Common myeloid progenitor, CD34-positive (primary cell): ENCODE measurements at regions not wholly inside any gene's neighbourhood (a gene's known extent, or its start where the extent isn't known, plus 50 kb on each side); places are given as distances from the start of the nearest gene placed in this dataset.
"Not testable (repeated sequence)": the region's sequence is repeated elsewhere in the genome, so short reads cannot be mapped to it uniquely, and the experiment has no call there.

Experiments
- CTCF ChIA-PET: fragments of 350-600 bp; sonication (Branson Sonifier 250); formaldehyde crosslinking; loops from one replicate; lab custom pipeline; 2021; ENCODE audit warnings: antibody characterized with exemption; lab: Charles Lee
- POLR2A ChIA-PET: fragments of 350-600 bp; sonication (Branson Sonifier 250); formaldehyde crosslinking; loops from one replicate; lab custom pipeline; 2021; ENCODE audit warnings: antibody characterized with exemption; lab: Charles Lee
- DNase-seq, 3 donors: peaks; one replicate each; pipeline versions ENCODE4 v3.0.0 to v3.0.0-alpha.2; 2013
- H3K27ac ChIP-seq, 2 experiments: 1 replicate in 1 of 2; 2 replicates in 1 of 2; pipeline ENCODE4 v1.7.0; 2013; ENCODE audit warnings: inconsistent platforms in 2 of 2, low read length in 2 of 2, mild to moderate bottlenecking in 2 of 2, low read depth in 1 of 2, moderate library complexity in 1 of 2; ENCODE audit not compliant: severe bottlenecking in 2 of 2, insufficient read depth in 1 of 2, poor library complexity in 1 of 2
- H3K27me3 ChIP-seq, 5 experiments: replicated peaks in 2 of 5; 1 replicate in 3 of 5; 2 replicates in 2 of 5; pipeline versions ENCODE4 v1.6.1 to v1.7.0; 2013; ENCODE audit warnings: low read length in 4 of 5, mild to moderate bottlenecking in 2 of 5, moderate library complexity in 2 of 5, inconsistent platforms in 1 of 5; ENCODE audit not compliant: insufficient read depth in 5 of 5, control insufficient read depth in 4 of 5
- H3K36me3 ChIP-seq, 4 experiments: 1 replicate in 2 of 4; 2 replicates in 2 of 4; pipeline versions ENCODE4 v1.6.1 to v1.7.0; 2013; ENCODE audit warnings: low read length in 3 of 4, control low read depth in 1 of 4, mild to moderate bottlenecking in 1 of 4; ENCODE audit not compliant: control insufficient read depth in 4 of 4, insufficient read depth in 4 of 4
- H3K4me1 ChIP-seq, 4 experiments: 1 replicate in 3 of 4; 2 replicates in 1 of 4; pipeline versions ENCODE4 v1.6.1 to v1.7.1; 2013; ENCODE audit warnings: low read length in 3 of 4, mild to moderate bottlenecking in 3 of 4, control low read depth in 1 of 4, inconsistent platforms in 1 of 4, moderate library complexity in 1 of 4; ENCODE audit not compliant: control insufficient read depth in 4 of 4, insufficient read depth in 4 of 4; ENCODE audit errors: control extremely low read depth in 1 of 4
- H3K4me3 ChIP-seq, 7 experiments: 1 replicate in 4 of 7; 2 replicates in 3 of 7; pipeline versions ENCODE4 v1.5.1 to v1.7.0; 2013; ENCODE audit warnings: mild to moderate bottlenecking in 7 of 7, low read length in 6 of 7, moderate library complexity in 6 of 7, inconsistent platforms in 2 of 7, low read depth in 2 of 7, control low read depth in 1 of 7; ENCODE audit not compliant: insufficient read depth in 4 of 7, control insufficient read depth in 1 of 7; ENCODE audit errors: extremely low read depth in 1 of 7
- H3K9me3 ChIP-seq, 5 experiments: 1 replicate in 4 of 5; 2 replicates in 1 of 5; pipeline versions ENCODE4 v1.6.1 to v1.7.1; 2013; ENCODE audit warnings: low read length in 4 of 5, mild to moderate bottlenecking in 2 of 5, inconsistent platforms in 1 of 5, low read depth in 1 of 5, moderate library complexity in 1 of 5; ENCODE audit not compliant: control insufficient read depth in 4 of 5, insufficient read depth in 2 of 5; ENCODE audit errors: control extremely low read depth in 1 of 5
- WGBS: methylation state at CpG from one replicate; pipeline ENCODE4 v1.1.5; 2013; ENCODE audit not compliant: insufficient coverage; 5-methylcytosine and 5-hydroxymethylcytosine counted together

GRCh38 chr1:95534985-95535384, 301.0 kb downstream of the RWDD3 start:
- H3K4me3 ChIP-seq = no peak overlapping the region
- WGBS = 91% methylated on average over 5 of the region's 5 CpGs

DNA sequence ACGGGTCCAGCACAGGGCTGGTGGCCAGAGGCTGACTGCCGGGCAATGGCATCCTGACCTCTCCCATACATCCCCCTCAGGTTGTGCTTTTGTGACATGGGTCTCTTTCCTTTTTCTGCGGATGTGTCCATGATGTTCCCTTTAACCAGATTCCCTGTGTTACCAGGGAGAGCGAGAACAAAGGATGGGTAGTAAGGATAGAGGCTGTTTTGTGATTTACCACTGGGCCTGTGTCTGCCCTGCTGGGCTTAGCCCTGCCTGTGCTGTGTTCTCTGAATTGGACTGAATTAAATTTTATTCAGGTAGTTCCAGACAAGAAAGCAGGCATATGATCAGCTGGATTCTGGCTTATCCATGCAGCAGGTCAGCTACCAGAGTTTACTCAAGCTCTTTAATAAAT, 301.6 kb downstream of the RWDD3 start:
- Histone ChIP-seq H3K27ac (no peak overlapping the region), H3K9me3 (peaks cover 0 to 3% (median 0%) of the 10 kb centered on the region in 5 experiments), H3K27me3 (no peaks in the 10 kb centered on the region), H3K4me1 (no peaks in the 10 kb centered on the region), H3K4me3 (no peak overlapping the region), H3K36me3 (no peaks in the 10 kb centered on the region)
- POLR2A ChIA-PET = no interaction called here
- CTCF ChIA-PET = no interaction called here
- WGBS = no CpG with 5 or more reads among the region's 4 CpGs
- no peak for DNase-seq

More at GRCh38 chr1:95534985-95535384, 301.0 kb downstream of the RWDD3 start:
- no peak overlapping the region for H3K27ac ChIP-seq
- ChIA-PET POLR2A (no interaction called here), CTCF (no interaction called here)
- no peak for DNase-seq
- no peaks in the 10 kb centered on the region for H3K27me3 ChIP-seq
- H3K9me3 ChIP-seq = peaks cover 0 to 3% (median 0%) of the 10 kb centered on the region in 5 experiments
- H3K36me3 ChIP-seq = no peaks in the 10 kb centered on the region
- H3K4me1 ChIP-seq = no peaks in the 10 kb centered on the region

- Histone ChIP-seq H3K27ac (no peak overlapping the region), H3K9me3 (peaks cover 0 to 3% (median 0%) of the 10 kb centered on the region in 5 experiments), H3K27me3 (no peaks in the 10 kb centered on the region), H3K4me3 (no peak overlapping the region), H3K4me1 (no peaks in the 10 kb centered on the region), H3K36me3 (no peaks in the 10 kb centered on the region)
- CTCF ChIA-PET = no interaction called here
- WGBS = 100% methylated on average over 4 of the region's 5 CpGs
- POLR2A ChIA-PET = no interaction called here
- no peak for DNase-seq
Measured at GRCh38 chr1:95536501-95536900, 302.5 kb downstream of the RWDD3 start.

GRCh38 chr1:95537176-95537575, 303.2 kb downstream of the RWDD3 start:
- H3K4me1 ChIP-seq = no peaks in the 10 kb centered on the region
- no peaks in the 10 kb centered on the region for H3K27me3 ChIP-seq
- H3K9me3 ChIP-seq = peaks cover 0 to 3% (median 0%) of the 10 kb centered on the region in 5 experiments
- no peak overlapping the region for H3K27ac ChIP-seq
- no peak for DNase-seq
- WGBS = 100% methylated on average over 2 of the region's 3 CpGs
- H3K4me3 ChIP-seq = no peak overlapping the region
- ChIA-PET POLR2A (no interaction called here), CTCF (no interaction called here)
- no peaks in the 10 kb centered on the region for H3K36me3 ChIP-seq

DNA sequence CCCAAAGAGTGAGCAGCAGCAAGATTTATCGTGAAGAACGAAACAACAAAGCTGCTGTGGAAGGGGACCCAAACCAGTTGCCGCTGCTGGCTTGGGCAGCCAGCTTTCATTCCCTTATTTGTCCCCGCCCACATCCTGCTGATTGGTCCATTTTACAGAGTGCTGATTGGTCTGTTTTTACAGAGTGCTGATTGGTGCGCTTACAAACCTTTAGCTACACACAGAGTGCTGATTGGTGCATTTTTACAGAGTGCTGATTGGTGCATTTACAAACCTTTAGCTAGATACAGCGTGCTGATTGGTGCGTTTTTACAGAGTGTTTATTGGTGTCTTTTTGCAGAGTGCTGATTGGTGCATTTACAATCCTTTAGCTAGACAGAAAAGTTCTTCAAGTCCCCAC, 304.2 kb downstream of the RWDD3 start:
- H3K9me3 ChIP-seq, H3K27me3 ChIP-seq, H3K4me1 ChIP-seq, H3K27ac ChIP-seq, DNase-seq, POLR2A ChIA-PET, H3K36me3 ChIP-seq, H3K4me3 ChIP-seq: not testable (repeated sequence)
- 100% methylated on average over 5 of the region's 7 CpGs for WGBS
- CTCF ChIA-PET = interaction anchor here (0.9 kb wide), 1 partner anchor 390 kb away, joined by 3 read pairs; no protein-coding TSS in a partner anchor

- Histone ChIP-seq H3K4me1 (no peaks in the 10 kb centered on the region), H3K27ac (no peak overlapping the region), H3K36me3 (no peaks in the 10 kb centered on the region), H3K9me3 (peaks cover 0 to 3% (median 0%) of the 10 kb centered on the region in 5 experiments), H3K27me3 (no peaks in the 10 kb centered on the region), H3K4me3 (no peak overlapping the region)
- no peak for DNase-seq
- CTCF ChIA-PET = no interaction called here
- POLR2A ChIA-PET = no interaction called here
- 100% methylated on average over 1 of the region's 2 CpGs for WGBS
Measured at GRCh38 chr1:95542936-95543335, 308.9 kb downstream of the RWDD3 start.

DNA sequence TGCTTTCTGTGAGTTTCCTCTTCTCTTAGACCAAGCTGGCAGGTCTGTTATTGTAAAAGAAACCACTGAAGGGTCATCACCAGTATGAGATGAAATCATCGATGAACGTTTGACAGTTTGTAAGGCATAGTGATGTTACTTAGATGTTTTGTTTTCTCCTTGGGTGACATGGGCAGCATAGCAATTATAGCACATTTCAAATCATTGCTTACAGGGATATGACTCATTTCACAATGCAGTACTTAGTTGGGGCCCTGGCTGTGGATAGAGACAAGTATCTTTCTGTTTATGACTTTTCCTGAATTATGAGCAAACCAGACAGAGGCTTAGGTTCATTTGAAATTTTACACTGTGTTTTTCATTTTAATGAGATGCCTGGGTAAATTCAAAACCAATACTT, 313.0 kb downstream of the RWDD3 start:
- DNase-seq = no peak
- Histone ChIP-seq H3K9me3 (no peaks in the 10 kb centered on the region), H3K27ac (no peak overlapping the region), H3K4me1 (no peaks in the 10 kb centered on the region), H3K27me3 (no peaks in the 10 kb centered on the region), H3K36me3 (no peaks in the 10 kb centered on the region), H3K4me3 (no peak overlapping the region)
- WGBS = no CpG with 5 or more reads among the region's 2 CpGs
- ChIA-PET CTCF (no interaction called here), POLR2A (no interaction called here)
